GM23248 (cell line): ENCODE measurements at regions not wholly inside any gene's neighbourhood (a gene's known extent, or its start where the extent isn't known, plus 50 kb on each side); places are given as distances from the start of the nearest gene placed in this dataset.

Experiments
- DNase-seq: peaks from one replicate; pipeline ENCODE4 v3.0.0-alpha.2; 2015
- H2AFZ ChIP-seq: fragments of 200-600 bp; sonication (generic); 2 replicates; pipeline ENCODE4 v1.6.1; 2016; ENCODE audit warnings: antibody characterized with exemption
- H3F3A ChIP-seq: fragments of 200-600 bp; sonication (generic); 2 replicates; pipeline ENCODE4 v1.6.1; 2016; ENCODE audit warnings: mild to moderate bottlenecking, antibody characterized with exemption, mixed run types; ENCODE audit not compliant: insufficient read depth
- H3K27ac ChIP-seq: fragments of 200-600 bp; sonication (generic); 2 replicates; pipeline ENCODE4 v1.5.1; 2016; ENCODE audit warnings: mild to moderate bottlenecking
- H3K27me3 ChIP-seq: fragments of 200-600 bp; sonication (generic); replicated peaks from 2 replicates; pipeline ENCODE4 v1.6.1; 2016; ENCODE audit warnings: mild to moderate bottlenecking; ENCODE audit not compliant: insufficient read depth
- H3K36me3 ChIP-seq: fragments of 200-600 bp; sonication (generic); 2 replicates; pipeline ENCODE4 v1.6.1; 2016; ENCODE audit warnings: low read depth, mild to moderate bottlenecking
- H3K4me1 ChIP-seq: fragments of 200-600 bp; sonication (generic); 2 replicates; pipeline ENCODE4 v1.6.1; 2016; ENCODE audit warnings: mild to moderate bottlenecking; ENCODE audit not compliant: insufficient read depth
- H3K4me2 ChIP-seq: fragments of 200-600 bp; sonication (generic); one replicate; pipeline ENCODE4 v1.6.1; 2016; ENCODE audit warnings: mild to moderate bottlenecking; ENCODE audit not compliant: unreplicated experiment
- H3K4me3 ChIP-seq: fragments of 200-600 bp; sonication (generic); 2 replicates; pipeline ENCODE4 v1.5.1; 2016; ENCODE audit warnings: mild to moderate bottlenecking
- H3K79me2 ChIP-seq: fragments of 200-600 bp; sonication (generic); 2 replicates; pipeline ENCODE4 v1.6.1; 2016; ENCODE audit warnings: mild to moderate bottlenecking; ENCODE audit not compliant: insufficient read depth
- H3K9ac ChIP-seq: fragments of 200-600 bp; sonication (generic); 2 replicates; pipeline ENCODE4 v1.6.1; 2016; ENCODE audit warnings: mild to moderate bottlenecking
- H3K9me2 ChIP-seq: fragments of 200-600 bp; sonication (generic); 2 replicates; pipeline ENCODE4 v1.6.1; 2016; ENCODE audit warnings: mixed run types, mild to moderate bottlenecking, moderate library complexity; ENCODE audit not compliant: insufficient read depth
- H3K9me3 ChIP-seq: fragments of 200-600 bp; sonication (generic); one replicate; pipeline ENCODE4 v1.6.1; 2017; ENCODE audit warnings: low read depth
- H4K20me1 ChIP-seq: fragments of 200-600 bp; sonication (generic); 2 replicates; pipeline ENCODE4 v1.6.0; 2016; ENCODE audit not compliant: insufficient read depth
- EZH2 ChIP-seq: fragments of 200-600 bp; sonication (generic); IDR thresholded peaks from 2 replicates; pipeline ENCODE4 v1.6.1; 2018; ENCODE audit warnings: antibody characterized with exemption, mild to moderate bottlenecking; ENCODE audit not compliant: insufficient read depth, poor library complexity, severe bottlenecking
- EZH2phosphoT487 ChIP-seq: fragments of 200-600 bp; sonication (generic); IDR thresholded peaks from 2 replicates; pipeline ENCODE4 v1.6.1; 2018; ENCODE audit warnings: antibody characterized with exemption, moderate library complexity, mild to moderate bottlenecking, low read depth; ENCODE audit not compliant: insufficient read depth
- WGBS, 2 experiments: methylation state at CpG; one replicate each; pipeline ENCODE4 v1.1.6; 2015 to 2017; ENCODE audit warnings: low lambda C conversion rate in 2 of 2, low coverage in 1 of 2; ENCODE audit errors: missing lambda C conversion rate in 2 of 2; 5-methylcytosine and 5-hydroxymethylcytosine counted together
- in situ Hi-C: fragments of 300-500 bp; cut with MboI; formaldehyde crosslinking; loops from 2 replicates; pipeline ENCODE4 v1.15.0; 2020

- TF ChIP-seq EZH2: no peak
- no peak for TF ChIP-seq EZH2phosphoT487
Observed at GRCh38 chr9:75471549-75472114, 383.3 kb downstream of the OSTF1 start.

GRCh38 chr9:75482566-75482965 is 394.3 kb downstream of the OSTF1 start:
- Histone ChIP-seq H3K9me3 (no peaks in the 10 kb centered on the region), H3K27me3 (no peaks in the 10 kb centered on the region), H3K79me2 (no peaks in the 10 kb centered on the region), H3K4me1 (no peaks in the 10 kb centered on the region), H3K4me2 (no peak overlapping the region), H3K27ac (no peak overlapping the region), H3K9me2 (no peaks in the 10 kb centered on the region), H2AFZ (no peak overlapping the region), H4K20me1 (no peaks in the 10 kb centered on the region), H3F3A (no peaks in the 10 kb centered on the region), H3K9ac (no peak overlapping the region), H3K4me3 (no peak overlapping the region), H3K36me3 (no peaks in the 10 kb centered on the region)
- 21 to 38% methylated on average over 2 of the region's 2 CpGs for WGBS, 2 experiments
- in situ Hi-C loops: no loop called here
- TF ChIP-seq EZH2phosphoT487: no peak
- no peak for TF ChIP-seq EZH2
- no peak for DNase-seq

More at GRCh38 chr9:75471549-75472114, 383.3 kb downstream of the OSTF1 start:
- H3K9me2 ChIP-seq: no peaks in the 10 kb centered on the region
- H3K4me1 ChIP-seq: no peaks in the 10 kb centered on the region
- WGBS, 2 experiments: 15 to 18% methylated on average over 3 of the region's 3 CpGs
- H3K36me3 ChIP-seq: no peaks in the 10 kb centered on the region
- no peak overlapping the region for H3K4me3 ChIP-seq
- no peak overlapping the region for H3K27ac ChIP-seq
- H3K9ac ChIP-seq: no peak overlapping the region
- no peaks in the 10 kb centered on the region for H4K20me1 ChIP-seq
- H3F3A ChIP-seq: no peaks in the 10 kb centered on the region
- H2AFZ ChIP-seq: no peak overlapping the region
- in situ Hi-C loops: no loop called here
- DNase-seq: no peak
- no peaks in the 10 kb centered on the region for H3K27me3 ChIP-seq
- no peaks in the 10 kb centered on the region for H3K79me2 ChIP-seq
- no peaks in the 10 kb centered on the region for H3K9me3 ChIP-seq
- no peak overlapping the region for H3K4me2 ChIP-seq

GRCh38 chr9:75483636-75484035 is 395.3 kb downstream of the OSTF1 start:
- H2AFZ ChIP-seq: no peak overlapping the region
- no peaks in the 10 kb centered on the region for H3K79me2 ChIP-seq
- no peak overlapping the region for H3K4me3 ChIP-seq
- in situ Hi-C loops: no loop called here
- TF ChIP-seq EZH2phosphoT487 (no peak), EZH2 (no peak)
- no peaks in the 10 kb centered on the region for H3K36me3 ChIP-seq
- H3F3A ChIP-seq: no peaks in the 10 kb centered on the region
- H3K9ac ChIP-seq: no peak overlapping the region
- H4K20me1 ChIP-seq: no peaks in the 10 kb centered on the region
- H3K27me3 ChIP-seq: no peaks in the 10 kb centered on the region
- no peaks in the 10 kb centered on the region for H3K9me3 ChIP-seq
- DNase-seq: no peak
- H3K4me2 ChIP-seq: no peak overlapping the region
- no peaks in the 10 kb centered on the region for H3K4me1 ChIP-seq
- H3K9me2 ChIP-seq: no peaks in the 10 kb centered on the region
- H3K27ac ChIP-seq: no peak overlapping the region
- WGBS, 2 experiments: 27 to 28% methylated on average over 2 of the region's 2 CpGs

GRCh38 chr9:75487856-75488718 is 399.8 kb downstream of the OSTF1 start:
- Histone ChIP-seq H3K79me2 (no peaks in the 10 kb centered on the region), H3K4me1 (no peaks in the 10 kb centered on the region), H3K9ac (no peak overlapping the region), H2AFZ (no peak overlapping the region), H3K9me3 (no peaks in the 10 kb centered on the region), H3K36me3 (no peaks in the 10 kb centered on the region), H3K4me2 (no peak overlapping the region), H3K27me3 (no peaks in the 10 kb centered on the region), H3F3A (no peaks in the 10 kb centered on the region), H4K20me1 (no peaks in the 10 kb centered on the region), H3K4me3 (no peak overlapping the region), H3K27ac (no peak overlapping the region), H3K9me2 (no peaks in the 10 kb centered on the region)
- DNase-seq: no peak
- 12 to 15% methylated on average over 5 of the region's 5 CpGs for WGBS, 2 experiments
- in situ Hi-C loops: no loop called here
- TF ChIP-seq EZH2 (no peak), EZH2phosphoT487 (no peak)
